ENCODE measurements at regions not wholly inside any gene's neighbourhood (a gene's known extent, or its start where the extent isn't known, plus 50 kb on each side); places are given as distances from the start of the nearest gene placed in this dataset.

- TF ChIP-seq CTCF (conservative IDR thresholded peaks at IDR 0.05): no peak
- TF ChIP-seq ZFX (IDR thresholded peaks at IDR 0.05): no peak
These were observed 149.8 kb upstream of the TLL1 start for GRCh38 chr4:165723051-165723795.
